Motor neuron (in vitro differentiated cells): ENCODE measurements at regions not wholly inside any gene's neighbourhood (a gene's known extent, or its start where the extent isn't known, plus 50 kb on each side); places are given as distances from the start of the nearest gene placed in this dataset.

ENCODE experiments used
- ATAC-seq, 8 experiments: fragments of 200-7000 bp; cut with Tn5 transposase; replicated peaks in 6 of 8; 2 replicates each; pipeline ENCODE4 v1.8.0; 2021; ENCODE audit warnings: mild to moderate bottlenecking in 8 of 8, moderate library complexity in 8 of 8
- H3K27ac ChIP-seq, 2 donors: fragments of 250-450 bp; sonication (Bioruptor Pico); 2 replicates each; pipeline ENCODE4 v1.9.0; 2021; ENCODE audit warnings: antibody characterized with exemption in 2 of 2, mild to moderate bottlenecking in 2 of 2, moderate library complexity in 1 of 2
- H3K4me1 ChIP-seq, 2 donors: fragments of 250-450 bp; sonication (Bioruptor Pico); replicated peaks in 1 of 2; 2 replicates each; pipeline ENCODE4 v1.6.1; 2021; ENCODE audit warnings: antibody characterized with exemption in 2 of 2, mild to moderate bottlenecking in 2 of 2, moderate library complexity in 1 of 2
- H3K4me3 ChIP-seq, 5 donors: fragments of 250-450 bp; sonication (Bioruptor Pico); 2 replicates each; pipeline ENCODE4 v1.9.0; 2021; ENCODE audit warnings: antibody characterized with exemption in 5 of 5, mild to moderate bottlenecking in 5 of 5, moderate library complexity in 4 of 5
- WGBS, 10 experiments: fragments of 450-650 bp; shearing (Covaris generic); methylation state at CpG; one replicate each; pipeline ENCODE4 v1.0.0; 2022; 5-methylcytosine and 5-hydroxymethylcytosine counted together
- in situ Hi-C, 9 experiments: fragments of 400-800 bp; cut with MboI; loops; one replicate each; pipeline ENCODE4 v1.15.0; 2021; ENCODE audit warnings: low sequenced_read_pairs in 9 of 9, low pct_unique_long_range_greater_than_20kb in 2 of 9; ENCODE audit not compliant: unreplicated experiment in 9 of 9

DNA sequence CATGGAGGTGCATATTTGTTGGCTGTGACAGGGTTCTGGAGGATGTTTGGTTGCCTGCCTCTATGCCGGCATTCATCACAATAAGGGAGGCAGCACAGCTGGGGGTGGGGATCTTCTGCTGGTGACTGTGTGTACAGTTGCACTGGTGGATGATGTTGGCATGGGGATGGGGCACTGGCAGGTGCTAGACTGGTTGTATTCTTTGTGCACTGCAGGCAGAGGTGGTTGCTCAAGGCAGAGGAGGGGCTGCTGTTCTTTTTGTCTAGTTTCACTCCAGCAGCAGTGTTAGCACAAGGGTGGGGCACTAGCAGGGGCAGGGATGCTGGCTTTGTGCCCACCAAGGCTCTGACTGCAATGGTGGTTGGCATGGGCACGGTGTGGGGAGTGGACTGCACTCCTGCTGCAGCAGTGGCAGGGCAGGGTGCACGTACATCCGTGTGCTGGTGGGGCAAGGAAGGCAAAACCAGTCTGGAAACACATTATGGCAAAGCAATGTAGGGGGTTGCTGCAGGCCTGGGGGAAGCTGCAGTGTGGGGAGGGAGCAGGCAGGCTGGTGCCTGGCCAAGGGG lies 69.3 kb downstream of the ISOC1 start:
- in situ Hi-C loops = loop anchor here in 2 of 9 experiments (25.0 kb wide), 2 partner anchors 598 to 1948 kb away; no protein-coding TSS in a partner anchor
- WGBS, 10 experiments = 60 to 100% (median 78%) methylated on average over 1 to 3 of the region's 4 CpGs; no CpG with 5 or more reads in 6 of the 10 experiments

DNA sequence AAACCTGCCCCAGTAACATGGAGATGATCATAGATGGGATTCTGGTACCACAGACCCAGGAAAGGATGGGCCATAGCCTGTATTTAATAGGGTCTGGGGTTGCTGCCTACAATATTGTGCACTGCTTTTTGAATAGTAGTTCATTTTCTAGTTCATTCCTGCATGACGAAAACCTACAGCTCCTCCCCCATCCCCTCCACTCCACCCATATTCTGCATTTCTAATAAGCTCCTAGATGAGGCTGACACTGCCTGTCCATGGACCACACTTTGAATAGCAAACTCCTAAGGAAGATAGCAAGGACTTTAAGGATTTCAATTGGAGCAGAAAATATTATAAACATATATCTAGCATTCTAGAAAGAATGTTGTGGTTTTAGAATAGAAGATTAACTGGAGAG lies 75.5 kb downstream of the ISOC1 start:
- Histone ChIP-seq H3K4me1 (no peaks in the 10 kb centered on the region), H3K4me3 (no peak overlapping the region), H3K27ac (no peak overlapping the region)
- ATAC-seq = peak in 3 of 8 experiments; percentile 82 to 95 (median 91)
- in situ Hi-C loops = loop anchor here in 2 of 9 experiments (25.0 kb wide), 2 partner anchors 592 to 1942 kb away; no protein-coding TSS in a partner anchor
- 0 to 67% (median 0%) methylated on average over 1 of the region's 1 CpG; no CpG with 5 or more reads in 4 of the 10 experiments for WGBS, 10 experiments

More for the DNA sequence above, 69.3 kb downstream of the ISOC1 start:
- no peaks in the 10 kb centered on the region for H3K4me1 ChIP-seq
- ATAC-seq = peak in 1 of 8 experiments; percentile 92
- H3K27ac ChIP-seq = no peak overlapping the region
- no peak overlapping the region for H3K4me3 ChIP-seq

- Histone ChIP-seq H3K4me3 (no peak overlapping the region), H3K27ac (no peak overlapping the region), H3K4me1 (no peaks in the 10 kb centered on the region)
- ATAC-seq = no peak
- in situ Hi-C loops = loop anchor here in 2 of 9 experiments (25.0 kb wide), 2 partner anchors 591 to 1941 kb away; no protein-coding TSS in a partner anchor
- WGBS, 10 experiments = 0 to 94% (median 60%) methylated on average over 1 to 2 of the region's 2 CpGs; no CpG with 5 or more reads in 2 of the 10 experiments
Observed at GRCh38 chr5:129171194-129171944, 76.8 kb downstream of the ISOC1 start.

DNA sequence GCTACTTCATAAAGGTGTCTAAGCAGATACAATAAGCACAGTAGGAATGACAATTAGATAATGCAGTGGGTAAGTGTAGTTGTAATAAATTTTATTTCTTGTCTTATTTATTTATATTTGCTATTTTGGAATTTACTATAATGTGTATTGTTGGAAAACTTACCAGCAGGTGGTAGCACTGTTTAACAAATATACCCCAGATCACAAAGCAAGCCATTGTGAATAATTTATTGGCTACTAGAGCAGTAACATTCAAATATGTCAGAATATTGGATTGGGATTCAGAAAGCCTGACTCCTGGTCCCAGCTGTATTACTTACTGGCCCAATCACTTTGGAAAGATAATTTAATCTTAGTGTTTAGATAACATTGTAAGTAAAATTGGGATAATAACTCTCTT lies 78.0 kb downstream of the ISOC1 start:
- in situ Hi-C loops = loop anchor here in 2 of 9 experiments (25.0 kb wide), 2 partner anchors 590 to 1940 kb away; no protein-coding TSS in a partner anchor
- H3K27ac ChIP-seq = no peak overlapping the region
- H3K4me1 ChIP-seq = no peaks in the 10 kb centered on the region
- H3K4me3 ChIP-seq = no peak overlapping the region
- ATAC-seq = peak in 2 of 8 experiments; percentile 49 to 52

- H3K4me3 ChIP-seq = no peak overlapping the region
- in situ Hi-C loops = loop anchor here in 2 of 9 experiments (25.0 kb wide), 2 partner anchors 589 to 1939 kb away; no protein-coding TSS in a partner anchor
Observed at GRCh38 chr5:129173771-129174170, 79.2 kb downstream of the ISOC1 start.

DNA sequence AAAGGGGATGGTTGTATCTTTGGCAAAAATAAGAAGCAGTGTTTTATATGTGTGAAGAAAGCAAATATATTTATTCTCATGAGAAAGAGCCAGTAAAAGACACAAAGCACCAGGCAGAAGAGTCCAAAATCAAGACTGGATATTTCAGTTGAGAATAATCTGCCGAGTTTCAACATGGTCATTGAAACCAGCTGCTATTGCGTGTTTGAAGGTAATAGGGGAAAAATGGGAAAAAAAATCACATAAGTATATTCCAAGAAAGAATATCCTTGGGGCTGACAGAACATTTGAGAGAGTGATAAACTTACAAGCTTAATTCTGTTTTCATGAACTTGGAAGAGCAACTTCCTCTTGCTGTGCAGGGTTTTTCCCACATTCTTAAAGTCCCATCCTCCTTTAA lies 79.9 kb downstream of the ISOC1 start:
- Histone ChIP-seq H3K4me1 (no peaks in the 10 kb centered on the region), H3K4me3 (no peak overlapping the region), H3K27ac (no peak overlapping the region)
- no peak for ATAC-seq
- WGBS, 10 experiments = 20 to 100% (median 81%) methylated on average over 1 to 2 of the region's 2 CpGs
- in situ Hi-C loops = loop anchor here in 2 of 9 experiments (25.0 kb wide), 2 partner anchors 588 to 1938 kb away; no protein-coding TSS in a partner anchor

More at GRCh38 chr5:129173771-129174170, 79.2 kb downstream of the ISOC1 start:
- Histone ChIP-seq H3K27ac (no peak overlapping the region), H3K4me1 (no peaks in the 10 kb centered on the region)
- no peak for ATAC-seq

DNA sequence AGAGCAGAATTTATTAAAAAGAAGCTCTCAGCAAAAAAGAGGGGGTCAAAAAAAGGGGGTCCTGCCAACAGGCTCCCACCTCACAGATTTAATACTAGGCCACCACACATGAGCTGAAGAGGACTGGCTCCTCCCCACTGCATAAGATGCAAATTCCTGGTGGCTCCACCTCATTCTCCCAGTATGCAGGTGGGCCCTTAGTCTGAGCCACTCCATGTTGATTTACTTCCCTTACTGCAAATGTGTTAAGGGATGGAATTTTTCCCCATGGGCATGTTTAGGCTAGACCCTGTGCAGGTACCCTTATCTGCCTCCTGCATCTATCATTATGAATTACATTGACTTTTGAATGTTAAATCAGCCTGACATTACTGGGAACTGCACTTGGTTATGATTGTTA lies 82.9 kb downstream of the ISOC1 start:
- ATAC-seq = peak in 1 of 8 experiments; percentile 66
- in situ Hi-C loops = no loop called here
- Histone ChIP-seq H3K27ac (no peak overlapping the region), H3K4me1 (no peaks in the 10 kb centered on the region), H3K4me3 (no peak overlapping the region)

GRCh38 chr5:129199308-129199707 lies 104.8 kb downstream of the ISOC1 start:
- H3K4me3 ChIP-seq = no peak overlapping the region
- no peak for ATAC-seq
- H3K4me1 ChIP-seq = no peaks in the 10 kb centered on the region
- H3K27ac ChIP-seq = no peak overlapping the region
- 0 to 100% (median 51%) methylated on average over 1 to 3 of the region's 3 CpGs for WGBS, 10 experiments
- in situ Hi-C loops = no loop called here

DNA sequence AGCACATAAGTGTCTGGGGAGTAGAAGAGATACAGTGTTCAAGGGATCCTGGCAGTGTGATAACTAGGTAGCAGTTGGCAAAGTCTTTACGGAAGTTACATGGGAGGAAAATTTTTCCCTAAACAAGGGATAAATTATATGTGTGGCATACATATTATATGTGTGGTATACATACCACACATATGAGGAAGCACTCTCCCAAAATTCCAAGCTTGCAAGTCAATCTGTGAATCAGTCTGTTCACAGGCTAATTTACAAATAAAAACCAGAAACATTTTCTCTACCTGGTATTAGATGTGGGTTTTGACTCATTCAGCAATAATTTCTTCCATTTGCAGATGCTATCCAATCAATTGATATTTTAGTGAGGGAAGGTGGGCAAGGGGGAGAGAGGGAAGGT lies 110.0 kb downstream of the ISOC1 start:
- Histone ChIP-seq H3K4me3 (no peak overlapping the region), H3K4me1 (no peaks in the 10 kb centered on the region), H3K27ac (no peak overlapping the region)
- 33 to 100% (median 83%) methylated on average over 1 of the region's 1 CpG; no CpG with 5 or more reads in 3 of the 10 experiments for WGBS, 10 experiments
- no peak for ATAC-seq
- in situ Hi-C loops = no loop called here

DNA sequence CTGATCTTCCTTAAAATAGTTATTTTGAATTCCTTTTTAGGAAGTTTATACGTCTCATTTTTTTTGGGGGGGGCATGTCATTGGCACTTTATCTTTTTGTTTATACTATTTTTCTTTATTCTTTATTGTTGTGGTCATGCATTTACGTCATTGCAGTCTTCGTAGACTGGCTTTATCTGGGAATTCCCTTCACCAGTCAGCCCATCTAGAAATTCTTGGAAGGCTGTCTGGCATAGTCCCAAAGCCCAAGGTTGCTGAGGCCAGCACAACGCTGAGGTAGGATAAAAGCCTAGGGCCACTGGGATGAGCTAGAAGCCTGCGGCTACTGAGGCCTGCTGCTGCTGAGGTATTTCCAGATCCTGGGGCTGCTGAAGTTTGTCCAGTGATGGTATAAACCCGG lies 121.5 kb downstream of the ISOC1 start:
- in situ Hi-C loops = no loop called here
- no peaks in the 10 kb centered on the region for H3K4me1 ChIP-seq
- WGBS, 10 experiments = 8 to 100% (median 79%) methylated on average over 1 to 6 of the region's 6 CpGs
- H3K27ac ChIP-seq = no peak overlapping the region
- no peak overlapping the region for H3K4me3 ChIP-seq
- no peak for ATAC-seq

DNA sequence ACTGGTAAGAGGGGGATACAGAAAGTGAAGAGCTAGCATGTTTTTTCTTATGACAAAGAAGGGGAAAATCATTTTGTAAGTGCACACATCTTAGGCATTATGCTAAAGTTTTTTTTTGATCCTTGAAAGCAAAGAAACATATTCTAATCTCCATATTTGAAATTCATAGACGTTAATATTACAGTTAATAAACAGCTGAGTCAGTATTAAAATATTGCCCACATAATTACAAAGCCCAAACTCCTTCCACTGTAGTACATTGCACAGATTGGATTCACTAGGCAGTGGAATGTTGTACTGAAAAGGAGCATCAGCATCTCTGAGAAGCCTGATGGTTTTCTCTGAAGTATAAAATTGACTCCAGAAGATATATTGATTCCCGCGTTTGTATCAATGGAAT lies 122.6 kb downstream of the ISOC1 start:
- Histone ChIP-seq H3K27ac (no peak overlapping the region), H3K4me1 (no peaks in the 10 kb centered on the region), H3K4me3 (no peak overlapping the region)
- in situ Hi-C loops = no loop called here
- no peak for ATAC-seq
- 11 to 89% (median 60%) methylated on average over 1 to 3 of the region's 3 CpGs; no CpG with 5 or more reads in 3 of the 10 experiments for WGBS, 10 experiments

GRCh38 chr5:129223178-129223577 lies 128.6 kb downstream of the ISOC1 start:
- no peaks in the 10 kb centered on the region for H3K4me1 ChIP-seq
- WGBS, 10 experiments = 0 to 80% (median 68%) methylated on average over 1 to 2 of the region's 2 CpGs; no CpG with 5 or more reads in 4 of the 10 experiments
- H3K4me3 ChIP-seq = no peak overlapping the region
- no peak for ATAC-seq
- no peak overlapping the region for H3K27ac ChIP-seq
- in situ Hi-C loops = no loop called here

DNA sequence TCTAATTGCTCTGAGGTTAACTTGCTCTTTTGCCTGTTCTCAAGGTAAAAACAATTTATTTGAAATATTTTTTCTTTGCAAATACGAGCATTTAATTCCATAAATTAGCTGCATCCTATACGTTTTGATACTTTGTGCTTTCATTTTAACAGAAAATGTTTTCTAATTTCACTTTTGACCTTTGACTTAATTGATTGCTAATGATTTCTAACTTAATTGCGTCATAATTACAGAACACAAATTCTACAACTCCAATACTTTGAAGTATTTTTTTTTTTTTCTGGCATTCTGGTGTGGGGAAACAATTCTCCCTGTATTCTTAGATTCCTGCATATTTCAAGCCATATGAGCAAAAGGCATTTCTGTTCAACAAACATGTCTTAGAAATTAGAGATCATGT lies 134.0 kb downstream of the ISOC1 start:
- Histone ChIP-seq H3K4me1 (no peaks in the 10 kb centered on the region), H3K4me3 (no peak overlapping the region), H3K27ac (no peak overlapping the region)
- ATAC-seq = no peak
- WGBS, 10 experiments = 0 to 97% (median 74%) methylated on average over 3 of the region's 3 CpGs
- in situ Hi-C loops = no loop called here
